PC-9 (cell line): ENCODE measurements at regions not wholly inside any gene's neighbourhood (a gene's known extent, or its start where the extent isn't known, plus 50 kb on each side); places are given as distances from the start of the nearest gene placed in this dataset.
"Not testable (repeated sequence)": the region's sequence is repeated elsewhere in the genome, so short reads cannot be mapped to it uniquely, and the experiment has no call there.

Experiments used
- BruUV-seq: library from RNA; stranded (reverse); fragments of 400-500 nt; replicated peaks from 2 replicates; lab custom pipeline; 2021; lab: Mats Ljungman, UMichigan
- CTCF ChIA-PET: fragments of 300-600 bp; sonication (Branson Sonifier 250); formaldehyde crosslinking; loops from one replicate; lab custom pipeline; 2022; ENCODE audit warnings: antibody characterized with exemption; lab: Charles Lee
- POLR2A ChIA-PET: fragments of 300-600 bp; sonication (Branson Sonifier 250); formaldehyde crosslinking; loops from one replicate; lab custom pipeline; 2022; ENCODE audit warnings: antibody characterized with exemption; ENCODE audit not compliant: unreplicated experiment; lab: Charles Lee
- DNase-seq, 2 experiments: peaks; one replicate each; pipeline versions ENCODE4 v3.0.0 to v3.0.0-alpha.2; 2015 to 2022; ENCODE audit warnings: mixed read lengths in 1 of 2
- H2AFZ ChIP-seq: fragments of 200-600 bp; sonication (generic); 2 replicates; pipeline ENCODE4 v1.8.1; 2017; ENCODE audit warnings: antibody characterized with exemption
- H3F3A ChIP-seq: fragments of 200-600 bp; sonication (generic); 2 replicates; pipeline ENCODE4 v1.8.1; 2017; ENCODE audit warnings: antibody characterized with exemption, mild to moderate bottlenecking, low read depth; ENCODE audit not compliant: insufficient read depth
- H3K27ac ChIP-seq: fragments of 200-600 bp; sonication (generic); 2 replicates; pipeline ENCODE4 v1.6.1; 2016; ENCODE audit warnings: mixed run types
- H3K27me3 ChIP-seq: fragments of 200-600 bp; sonication (generic); 2 replicates; pipeline ENCODE4 v1.6.1; 2016; ENCODE audit warnings: low read depth, mixed run types; ENCODE audit not compliant: insufficient read depth
- H3K36me3 ChIP-seq: fragments of 200-600 bp; sonication (generic); 2 replicates; pipeline ENCODE4 v1.6.1; 2016; ENCODE audit warnings: low read depth, mixed run types
- H3K4me1 ChIP-seq: fragments of 200-600 bp; sonication (generic); replicated peaks from 2 replicates; pipeline ENCODE4 v1.6.1; 2016; ENCODE audit warnings: mixed run types; ENCODE audit not compliant: insufficient read depth
- H3K4me2 ChIP-seq: fragments of 200-600 bp; sonication (generic); 2 replicates; pipeline ENCODE4 v1.6.1; 2017; ENCODE audit warnings: mixed run types
- H3K4me3 ChIP-seq: fragments of 200-600 bp; sonication (generic); 2 replicates; pipeline ENCODE4 v1.6.1; 2016; ENCODE audit warnings: mixed run types
- H3K79me2 ChIP-seq: fragments of 200-600 bp; sonication (generic); 2 replicates; pipeline ENCODE4 v1.6.1; 2017; ENCODE audit warnings: low read depth, mixed run types
- H3K9me2 ChIP-seq: fragments of 200-600 bp; sonication (generic); 2 replicates; pipeline ENCODE4 v1.8.1; 2017; ENCODE audit warnings: mild to moderate bottlenecking; ENCODE audit not compliant: insufficient read depth
- H3K9me3 ChIP-seq: fragments of 200-600 bp; sonication (generic); 2 replicates; pipeline ENCODE4 v1.8.1; 2016; ENCODE audit warnings: low read depth; ENCODE audit not compliant: insufficient read depth
- H4K20me1 ChIP-seq: fragments of 200-600 bp; sonication (generic); 2 replicates; pipeline ENCODE4 v1.8.1; 2017; ENCODE audit not compliant: insufficient read depth
- intact Hi-C: fragments of 100-400 bp; cut with micrococcal nuclease; formaldehyde crosslinking; loops from one replicate; pipeline ENCODE4 v1.10.0; 2022; ENCODE audit not compliant: unreplicated experiment

DNA sequence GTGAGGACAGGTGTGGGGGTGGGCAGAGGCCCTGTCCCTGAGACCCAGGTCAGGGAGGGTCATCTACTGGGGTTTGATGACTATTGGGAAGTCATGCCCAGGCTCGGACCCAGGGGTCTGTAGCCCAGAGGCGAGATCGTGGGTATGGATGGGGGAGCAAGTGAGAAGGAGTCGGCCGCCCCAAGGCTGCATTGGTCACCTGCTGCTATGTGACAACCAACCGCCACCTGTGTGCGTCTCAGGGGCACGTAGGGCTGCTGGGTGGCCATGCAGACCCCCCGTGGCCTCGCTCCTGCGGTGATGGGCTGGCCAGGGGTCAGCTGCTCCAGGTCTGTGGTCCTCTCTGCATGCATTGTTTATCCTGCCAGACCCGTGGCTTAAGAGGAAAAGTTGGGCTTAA is 138.5 kb downstream of the ZNF479 start:
- H3K4me1 ChIP-seq, POLR2A ChIA-PET, H3K4me3 ChIP-seq, H3K9me3 ChIP-seq, H3K79me2 ChIP-seq, CTCF ChIA-PET, H4K20me1 ChIP-seq, H3K36me3 ChIP-seq, H3K27ac ChIP-seq, H3F3A ChIP-seq, BruUV-seq, H3K27me3 ChIP-seq, H2AFZ ChIP-seq, intact Hi-C loops, H3K4me2 ChIP-seq, H3K9me2 ChIP-seq: not testable (repeated sequence)
- peak in 1 of 2 experiments; percentile 12 for DNase-seq

DNA sequence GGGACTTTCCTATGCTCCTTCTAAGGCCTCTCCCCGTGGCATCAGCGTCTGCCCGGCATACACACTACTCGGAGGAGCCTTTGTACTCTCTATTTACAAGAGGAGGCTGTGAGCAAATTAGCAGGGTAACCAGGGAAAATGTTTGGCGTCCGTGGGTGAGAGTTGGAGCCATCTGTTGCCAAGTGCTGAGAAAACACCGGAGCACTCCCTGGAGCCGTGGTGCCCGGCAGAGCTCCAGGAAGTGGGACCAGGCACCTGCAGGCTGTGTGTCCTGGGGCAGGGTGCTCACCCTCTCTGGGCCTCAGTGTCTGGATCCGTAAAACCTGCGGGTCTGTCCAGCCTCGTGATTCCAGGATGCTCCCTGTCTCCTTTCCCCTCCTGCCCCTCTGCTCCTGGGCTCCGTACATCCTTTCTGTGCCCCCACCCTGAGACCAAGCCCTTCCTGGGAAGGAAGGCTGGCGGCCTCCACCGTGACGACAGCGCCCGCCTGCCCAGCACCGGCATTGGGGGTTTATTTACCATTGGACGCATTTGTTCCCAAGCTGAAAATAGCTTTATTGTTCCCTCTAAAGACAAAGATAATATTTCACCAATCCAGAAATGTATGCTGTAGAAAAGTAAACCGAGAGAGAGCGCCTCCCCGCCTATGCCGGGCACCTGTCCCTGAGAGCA is 174.4 kb downstream of the ZNF479 start:
- H3K4me2 ChIP-seq, H3K79me2 ChIP-seq, H3K4me1 ChIP-seq, H3K36me3 ChIP-seq, DNase-seq, H3K9me3 ChIP-seq, H3F3A ChIP-seq, H3K9me2 ChIP-seq, H3K27me3 ChIP-seq, H2AFZ ChIP-seq, POLR2A ChIA-PET, H4K20me1 ChIP-seq, H3K4me3 ChIP-seq, intact Hi-C loops, BruUV-seq, CTCF ChIA-PET, H3K27ac ChIP-seq: not testable (repeated sequence)

DNA sequence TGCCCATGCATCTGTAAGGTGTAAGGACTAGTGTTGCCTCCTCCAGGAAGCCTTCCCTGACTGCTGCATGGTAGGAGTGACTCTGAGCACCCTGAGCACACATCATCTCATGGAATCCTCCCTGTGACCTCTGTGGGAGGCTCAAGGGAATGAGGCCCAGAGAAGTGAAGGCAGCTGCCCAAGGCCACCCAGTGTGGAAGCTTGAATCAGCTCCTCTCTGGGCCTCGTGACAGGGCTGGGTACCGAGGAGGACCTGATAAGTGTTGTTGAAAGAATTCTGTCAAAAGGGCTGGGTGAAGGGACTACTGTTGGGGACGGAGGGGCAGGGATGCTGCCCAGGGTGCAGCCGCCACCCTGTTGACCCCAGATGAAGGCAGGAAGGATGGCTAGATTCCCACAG is 175.2 kb downstream of the ZNF479 start:
- POLR2A ChIA-PET = not testable (repeated sequence)

DNA sequence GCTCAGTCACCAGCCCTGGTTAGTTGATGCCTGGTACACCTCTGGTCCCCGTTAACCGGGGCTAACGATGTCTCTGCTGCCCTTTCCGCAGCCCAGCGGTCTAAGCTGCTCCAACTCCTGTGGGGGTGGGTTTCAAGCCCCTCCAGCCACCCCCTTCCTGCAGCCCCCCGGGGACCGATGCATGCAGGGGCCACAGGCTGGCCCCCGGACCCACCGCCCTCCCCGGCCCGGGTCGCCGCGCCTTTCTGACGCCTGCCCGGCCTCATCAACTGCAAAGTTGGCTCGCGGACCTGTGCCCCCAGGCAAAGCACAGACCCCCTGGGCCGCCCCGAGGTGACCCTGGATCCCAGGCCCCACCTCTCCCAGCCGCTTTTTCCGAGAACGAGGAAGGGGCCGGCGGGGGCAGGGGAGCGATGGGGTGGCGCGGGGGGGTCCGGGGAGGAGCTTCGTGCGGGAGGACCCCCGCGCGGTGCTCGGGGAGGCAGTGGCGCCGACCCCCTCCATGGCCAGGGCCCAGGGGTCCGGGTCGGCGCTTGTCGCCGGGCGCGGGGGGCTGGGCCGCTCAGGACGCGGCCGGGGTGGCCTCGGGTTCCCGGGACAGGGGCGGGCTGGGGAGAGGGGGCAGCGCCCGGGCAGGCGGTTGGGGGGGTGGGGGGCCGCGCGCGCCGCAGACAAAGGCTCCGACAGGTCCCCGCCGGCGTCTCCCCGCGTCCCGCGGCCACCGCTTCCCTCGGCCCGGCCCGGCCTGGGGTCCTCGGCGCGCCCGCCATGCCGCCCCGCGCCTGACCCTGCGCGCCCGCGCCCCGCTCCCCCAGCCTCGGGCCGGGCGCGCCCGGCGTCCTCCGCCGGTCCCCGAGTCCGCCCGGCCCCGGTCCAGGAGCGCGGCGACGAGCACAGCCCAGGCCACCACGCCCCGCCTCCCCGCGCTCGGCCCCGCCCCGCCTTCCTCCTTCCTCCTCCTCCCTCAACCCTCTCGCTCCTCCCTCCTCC is 183.6 kb downstream of the ZNF479 start:
- H3K4me2 ChIP-seq, intact Hi-C loops, H3K9me3 ChIP-seq, H3K9me2 ChIP-seq, H3K36me3 ChIP-seq, POLR2A ChIA-PET, H3K27me3 ChIP-seq, BruUV-seq, H3K79me2 ChIP-seq, H4K20me1 ChIP-seq, H2AFZ ChIP-seq, CTCF ChIA-PET, H3K4me1 ChIP-seq, H3K27ac ChIP-seq, H3F3A ChIP-seq, DNase-seq, H3K4me3 ChIP-seq: not testable (repeated sequence)

More for the DNA sequence above, 175.2 kb downstream of the ZNF479 start:
- H2AFZ ChIP-seq, H3K4me2 ChIP-seq, H3K4me3 ChIP-seq, H3K79me2 ChIP-seq, H3K27me3 ChIP-seq, H4K20me1 ChIP-seq, H3K36me3 ChIP-seq, H3K9me2 ChIP-seq, BruUV-seq, H3K27ac ChIP-seq, CTCF ChIA-PET, H3F3A ChIP-seq, H3K4me1 ChIP-seq, intact Hi-C loops, DNase-seq, H3K9me3 ChIP-seq: not testable (repeated sequence)

DNA sequence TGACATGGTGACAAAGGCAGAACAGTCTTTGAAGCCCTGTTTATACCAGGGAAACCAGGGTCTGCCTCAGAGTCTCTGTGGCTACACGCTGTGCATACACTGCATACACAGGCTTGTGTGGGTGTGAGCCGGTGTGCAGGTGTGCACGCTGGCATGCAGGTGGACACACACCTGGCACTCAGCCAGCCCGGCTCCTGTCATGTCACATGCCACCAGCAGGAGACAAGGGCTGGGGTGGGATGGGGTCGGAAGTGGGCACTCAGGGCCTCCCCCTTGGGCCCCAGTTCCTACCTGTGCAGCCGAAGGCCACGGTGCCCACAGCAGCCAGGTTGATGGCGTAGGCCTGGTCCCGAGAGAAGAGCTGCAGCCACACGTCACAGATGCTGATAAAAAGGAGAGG is 192.2 kb downstream of the ZNF479 start:
- H3K4me2 ChIP-seq, H2AFZ ChIP-seq, H3K27me3 ChIP-seq, H3K4me1 ChIP-seq, CTCF ChIA-PET, H4K20me1 ChIP-seq, intact Hi-C loops, H3K9me2 ChIP-seq, POLR2A ChIA-PET, H3K36me3 ChIP-seq, BruUV-seq, H3K4me3 ChIP-seq, H3K9me3 ChIP-seq, H3F3A ChIP-seq, H3K79me2 ChIP-seq, DNase-seq, H3K27ac ChIP-seq: not testable (repeated sequence)

DNA sequence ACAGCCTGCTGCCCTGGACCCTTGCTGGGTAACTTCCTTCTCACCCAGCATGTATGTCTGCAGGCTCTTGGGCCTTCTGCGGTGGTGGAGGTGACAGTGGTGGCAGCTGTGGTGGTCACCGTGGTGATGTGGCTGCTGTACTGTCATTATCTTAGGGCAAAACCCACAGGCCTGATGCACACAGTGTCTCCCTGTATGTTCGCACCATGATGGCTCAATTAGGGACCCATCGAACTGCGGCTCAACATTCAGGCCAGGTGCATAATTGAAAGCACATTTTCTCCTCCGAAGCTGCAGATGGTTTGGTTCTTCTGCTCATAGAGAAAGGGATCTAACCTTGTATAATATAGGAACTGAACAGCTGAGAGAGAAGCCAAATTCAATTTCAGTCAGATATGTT is 208.3 kb downstream of the ZNF479 start:
- POLR2A ChIA-PET, H3K79me2 ChIP-seq, H3K9me3 ChIP-seq, CTCF ChIA-PET, H3K27ac ChIP-seq, H2AFZ ChIP-seq, H3K4me1 ChIP-seq, BruUV-seq, H3K4me3 ChIP-seq, H3K9me2 ChIP-seq, H4K20me1 ChIP-seq, intact Hi-C loops, H3K4me2 ChIP-seq, H3K27me3 ChIP-seq, H3F3A ChIP-seq, H3K36me3 ChIP-seq, DNase-seq: not testable (repeated sequence)

DNA sequence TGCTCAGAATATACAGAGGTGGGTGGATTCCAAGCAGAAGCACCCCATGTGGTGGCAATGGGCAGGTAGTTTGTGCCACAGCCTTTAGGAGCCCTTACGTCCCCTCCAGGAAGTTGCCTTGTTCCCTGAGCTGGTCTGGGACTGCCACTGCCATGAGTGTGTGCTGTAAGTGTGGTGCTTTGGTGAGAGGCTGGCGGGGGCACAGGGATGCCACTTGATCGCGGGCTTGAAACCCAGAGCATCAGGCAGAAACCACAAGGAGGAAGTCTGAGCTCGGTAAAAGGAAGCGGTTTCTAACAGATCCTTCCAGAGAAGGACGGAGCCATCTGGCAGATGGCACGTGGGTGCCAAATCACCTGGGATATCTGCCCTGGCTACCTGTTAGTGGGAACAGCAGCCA is 221.3 kb downstream of the ZNF479 start:
- H3K79me2 ChIP-seq, H3K27me3 ChIP-seq, H3K9me2 ChIP-seq, H4K20me1 ChIP-seq, H3K4me2 ChIP-seq, BruUV-seq, CTCF ChIA-PET, DNase-seq, H2AFZ ChIP-seq, intact Hi-C loops, H3K27ac ChIP-seq, H3K4me1 ChIP-seq, H3K4me3 ChIP-seq, H3K36me3 ChIP-seq, POLR2A ChIA-PET, H3F3A ChIP-seq, H3K9me3 ChIP-seq: not testable (repeated sequence)
